ENCODE measurements at regions not wholly inside any gene's neighbourhood (a gene's known extent, or its start where the extent isn't known, plus 50 kb on each side); places are given as distances from the start of the nearest gene placed in this dataset.

DNA sequence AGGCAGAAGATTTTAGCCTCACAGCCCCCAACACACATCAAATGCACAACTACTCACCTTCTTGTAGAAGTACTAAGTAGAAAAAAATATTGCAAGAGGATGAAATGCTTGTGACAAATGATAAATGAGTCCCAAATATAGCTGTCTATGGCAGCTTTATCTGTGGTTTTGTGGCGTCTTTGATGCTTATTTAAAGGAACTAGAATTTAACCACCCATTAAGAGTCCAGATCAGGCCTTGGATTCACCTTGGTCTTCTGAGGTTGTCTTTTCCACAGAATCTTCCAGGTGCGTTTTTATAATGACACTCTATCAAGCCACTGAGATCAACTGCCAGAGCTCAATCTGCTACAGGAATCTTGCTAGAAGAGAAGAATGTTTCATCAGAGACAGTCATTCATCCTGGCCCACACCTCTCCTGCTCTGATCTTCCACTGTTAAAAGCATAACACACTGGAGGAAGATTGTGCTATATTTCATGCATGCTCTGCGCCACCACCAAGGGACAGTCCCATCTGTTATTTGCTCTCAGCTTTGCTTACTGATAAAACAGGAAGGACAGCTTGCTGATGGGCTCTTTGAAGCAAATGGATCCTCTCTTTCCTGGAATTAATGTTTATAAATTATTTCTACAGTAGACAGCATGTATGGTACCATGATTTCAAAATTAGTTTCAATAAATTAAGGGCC is 144.1 kb downstream of the SLC7A11 start:
- no peaks in the 10 kb centered on the region for H3K9me3 ChIP-seq (ENCODE audit: control insufficient read depth, low read length)
- WGBS, 2 experiments: 94 to 100% methylated on average over 3 of the region's 3 CpGs
- H3K27me3 ChIP-seq (ENCODE audit: control insufficient read depth, insufficient read depth, low read length, poor library complexity, severe bottlenecking): no peaks in the 10 kb centered on the region
- H3K4me3 ChIP-seq (ENCODE audit: insufficient read depth, low read depth, low read length): no peak overlapping the region
- H3K27ac ChIP-seq (ENCODE audit: insufficient read depth, low read depth, low read length, poor library complexity, severe bottlenecking): no peak overlapping the region
- H3K36me3 ChIP-seq (ENCODE audit: control insufficient read depth, insufficient read depth, low read length): no peaks in the 10 kb centered on the region
- no peaks in the 10 kb centered on the region for H3K4me1 ChIP-seq (ENCODE audit: control insufficient read depth, insufficient read depth, low read length)

- H3K9me3 ChIP-seq (ENCODE audit: control insufficient read depth, low read length): no peaks in the 10 kb centered on the region
- H3K36me3 ChIP-seq (ENCODE audit: control insufficient read depth, insufficient read depth, low read length): no peaks in the 10 kb centered on the region
- no peaks in the 10 kb centered on the region for H3K4me1 ChIP-seq (ENCODE audit: control insufficient read depth, insufficient read depth, low read length)
- H3K4me3 ChIP-seq (ENCODE audit: insufficient read depth, low read depth, low read length): no peak overlapping the region
- H3K27ac ChIP-seq (ENCODE audit: insufficient read depth, low read depth, low read length, poor library complexity, severe bottlenecking): no peak overlapping the region
- H3K27me3 ChIP-seq (ENCODE audit: control insufficient read depth, insufficient read depth, low read length, poor library complexity, severe bottlenecking): no peaks in the 10 kb centered on the region
- 90 to 96% methylated on average over 4 of the region's 4 CpGs for WGBS, 2 experiments
These were observed 145.6 kb downstream of the SLC7A11 start for GRCh38 chr4:138096384-138097062.

GRCh38 chr4:138095378-138095777 is 146.8 kb downstream of the SLC7A11 start:
- Histone ChIP-seq H3K27ac (ENCODE audit: insufficient read depth, low read depth, low read length, poor library complexity, severe bottlenecking) (no peak overlapping the region), H3K9me3 (ENCODE audit: control insufficient read depth, low read length) (no peaks in the 10 kb centered on the region), H3K4me1 (ENCODE audit: control insufficient read depth, insufficient read depth, low read length) (peaks cover under 1% of the 10 kb centered on the region), H3K27me3 (ENCODE audit: control insufficient read depth, insufficient read depth, low read length, poor library complexity, severe bottlenecking) (no peaks in the 10 kb centered on the region), H3K4me3 (ENCODE audit: insufficient read depth, low read depth, low read length) (no peak overlapping the region), H3K36me3 (ENCODE audit: control insufficient read depth, insufficient read depth, low read length) (no peaks in the 10 kb centered on the region)
- 96% methylated on average over 5 of the region's 5 CpGs for WGBS, 2 experiments

GRCh38 chr4:138092060-138092459 is 150.1 kb downstream of the SLC7A11 start:
- Histone ChIP-seq H3K36me3 (ENCODE audit: control insufficient read depth, insufficient read depth, low read length) (no peaks in the 10 kb centered on the region), H3K9me3 (ENCODE audit: control insufficient read depth, low read length) (no peaks in the 10 kb centered on the region), H3K27me3 (ENCODE audit: control insufficient read depth, insufficient read depth, low read length, poor library complexity, severe bottlenecking) (no peaks in the 10 kb centered on the region), H3K4me1 (ENCODE audit: control insufficient read depth, insufficient read depth, low read length) (peaks cover 7% of the 10 kb centered on the region), H3K27ac (ENCODE audit: insufficient read depth, low read depth, low read length, poor library complexity, severe bottlenecking) (no peak overlapping the region), H3K4me3 (ENCODE audit: insufficient read depth, low read depth, low read length) (no peak overlapping the region)
- WGBS, 2 experiments: 88 to 94% methylated on average over 5 to 6 of the region's 6 CpGs

DNA sequence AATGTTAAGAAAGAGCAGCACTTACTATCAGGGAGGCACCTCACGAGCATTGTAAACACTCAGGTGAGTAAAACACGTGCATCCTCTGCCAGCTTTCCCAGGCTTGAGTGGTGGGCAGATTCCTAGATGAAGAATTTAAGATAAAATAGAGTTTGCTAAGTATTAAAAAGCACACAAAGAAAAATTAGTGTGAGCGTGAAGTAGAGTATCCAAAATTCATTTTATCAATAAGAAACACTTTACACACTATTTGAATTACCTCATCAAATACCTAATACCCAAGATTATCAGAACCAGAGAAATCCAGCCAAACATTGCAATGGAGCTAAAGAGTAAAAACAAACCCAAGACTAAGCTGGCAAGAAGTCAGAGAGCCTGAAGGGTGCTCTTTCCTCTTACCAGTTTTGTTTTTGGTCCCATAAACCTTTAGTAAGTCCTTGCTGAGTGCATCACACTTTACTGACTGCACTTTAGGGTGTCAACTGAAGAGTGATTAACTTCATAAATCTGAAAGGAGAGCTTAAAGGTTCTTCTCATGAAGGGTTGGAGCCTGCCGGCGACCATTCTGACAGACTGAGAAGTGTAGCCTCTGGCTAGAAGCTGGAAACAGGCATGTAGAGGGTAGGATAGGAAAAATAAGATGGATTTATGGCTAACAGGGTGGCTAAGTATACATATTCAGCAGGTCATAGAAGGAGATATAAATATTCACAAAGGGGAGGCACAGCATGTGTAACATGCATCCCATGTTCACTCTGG is 151.1 kb downstream of the SLC7A11 start:
- WGBS, 2 experiments: 73 to 75% methylated on average over 5 of the region's 5 CpGs
- no peak overlapping the region for H3K4me3 ChIP-seq (ENCODE audit: insufficient read depth, low read depth, low read length)
- no peak overlapping the region for H3K27ac ChIP-seq (ENCODE audit: insufficient read depth, low read depth, low read length, poor library complexity, severe bottlenecking)

DNA sequence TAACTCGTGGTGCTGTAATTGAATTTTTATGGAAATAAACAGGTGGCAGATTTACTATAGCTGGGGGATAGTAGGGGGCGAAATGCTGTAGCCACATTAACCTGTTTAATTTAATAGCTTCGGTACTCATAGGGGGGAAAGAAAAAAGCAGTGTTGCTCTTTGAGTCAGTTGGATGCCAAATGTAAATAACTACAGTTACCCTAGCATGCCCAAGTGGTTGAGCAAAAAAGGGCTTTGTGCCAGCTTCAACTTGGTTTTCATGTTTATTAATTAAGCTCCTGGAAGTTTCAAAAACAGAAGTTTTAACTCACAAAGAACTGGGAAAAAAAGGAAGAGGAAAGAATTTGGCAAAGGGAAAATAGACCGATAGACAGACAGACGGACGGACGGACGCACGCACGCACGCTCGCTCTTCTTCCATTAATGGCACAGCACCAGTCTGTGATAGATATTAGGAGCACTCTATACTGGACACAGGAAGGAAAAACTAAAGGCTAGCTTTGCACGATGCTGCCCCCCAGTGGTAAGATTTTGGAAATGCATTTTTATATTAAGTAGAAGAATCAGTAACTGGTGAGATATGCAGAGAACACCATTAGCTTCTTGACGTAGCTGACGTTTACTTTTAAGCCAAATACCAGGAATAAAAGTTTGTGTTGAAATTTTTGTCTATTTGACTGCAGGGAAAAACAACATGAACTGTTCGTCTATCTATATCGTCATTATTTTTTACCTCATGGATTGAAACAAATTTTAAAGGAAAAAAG is 151.8 kb downstream of the SLC7A11 start:
- no peaks in the 10 kb centered on the region for H3K27me3 ChIP-seq (ENCODE audit: control insufficient read depth, insufficient read depth, low read length, poor library complexity, severe bottlenecking)
- no peaks in the 10 kb centered on the region for H3K9me3 ChIP-seq (ENCODE audit: control insufficient read depth, low read length)
- H3K36me3 ChIP-seq (ENCODE audit: control insufficient read depth, insufficient read depth, low read length): no peaks in the 10 kb centered on the region
- no peak overlapping the region for H3K27ac ChIP-seq (ENCODE audit: insufficient read depth, low read depth, low read length, poor library complexity, severe bottlenecking)
- no peak overlapping the region for H3K4me3 ChIP-seq (ENCODE audit: insufficient read depth, low read depth, low read length)
- 53% methylated on average over 16 to 17 of the region's 17 CpGs for WGBS, 2 experiments
- H3K4me1 ChIP-seq (ENCODE audit: control insufficient read depth, insufficient read depth, low read length): peaks cover 7% of the 10 kb centered on the region

More for the DNA sequence above, 151.1 kb downstream of the SLC7A11 start:
- H3K4me1 ChIP-seq (ENCODE audit: control insufficient read depth, insufficient read depth, low read length): peaks cover 7% of the 10 kb centered on the region
- no peaks in the 10 kb centered on the region for H3K36me3 ChIP-seq (ENCODE audit: control insufficient read depth, insufficient read depth, low read length)
- H3K27me3 ChIP-seq (ENCODE audit: control insufficient read depth, insufficient read depth, low read length, poor library complexity, severe bottlenecking): no peaks in the 10 kb centered on the region
- H3K9me3 ChIP-seq (ENCODE audit: control insufficient read depth, low read length): no peaks in the 10 kb centered on the region

GRCh38 chr4:138088449-138089208 is 153.5 kb downstream of the SLC7A11 start:
- Histone ChIP-seq H3K4me1 (ENCODE audit: control insufficient read depth, insufficient read depth, low read length) (peaks cover 7% of the 10 kb centered on the region), H3K27me3 (ENCODE audit: control insufficient read depth, insufficient read depth, low read length, poor library complexity, severe bottlenecking) (no peaks in the 10 kb centered on the region), H3K27ac (ENCODE audit: insufficient read depth, low read depth, low read length, poor library complexity, severe bottlenecking) (no peak overlapping the region), H3K36me3 (ENCODE audit: control insufficient read depth, insufficient read depth, low read length) (no peaks in the 10 kb centered on the region), H3K9me3 (ENCODE audit: control insufficient read depth, low read length) (no peaks in the 10 kb centered on the region), H3K4me3 (ENCODE audit: insufficient read depth, low read depth, low read length) (no peak overlapping the region)
- WGBS, 2 experiments: 96% methylated on average over 67 of the region's 67 CpGs

DNA sequence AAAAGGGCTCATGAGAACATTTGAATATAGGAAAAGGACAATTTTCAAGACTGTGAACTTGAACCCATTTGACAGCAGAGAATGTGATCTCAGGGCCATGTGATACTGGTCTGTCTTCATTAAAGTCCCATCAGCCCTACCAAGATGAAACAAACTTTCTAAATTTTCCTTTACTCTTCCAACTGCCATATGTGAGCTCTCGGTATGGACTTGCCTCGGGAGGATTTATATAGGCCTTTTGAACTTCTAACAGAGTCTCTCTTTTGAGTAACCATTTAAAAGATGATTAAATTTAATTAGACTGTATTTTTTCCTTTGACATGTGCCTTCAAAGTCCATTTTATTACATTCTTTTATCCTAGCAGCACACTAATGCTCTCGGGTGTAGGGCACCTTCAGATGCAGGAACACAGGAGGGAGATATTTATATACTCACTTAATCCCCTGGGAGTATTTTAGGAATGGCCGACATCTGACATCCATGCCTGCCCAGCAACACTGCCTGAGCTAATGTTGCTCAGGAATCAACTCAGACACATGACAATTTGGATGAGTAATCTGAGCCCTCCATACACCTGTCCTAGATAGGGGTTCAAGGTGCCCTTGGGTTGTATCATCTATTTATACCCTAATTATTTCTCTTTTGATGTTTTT is 155.0 kb downstream of the SLC7A11 start:
- Histone ChIP-seq H3K4me3 (ENCODE audit: insufficient read depth, low read depth, low read length) (no peak overlapping the region), H3K27ac (ENCODE audit: insufficient read depth, low read depth, low read length, poor library complexity, severe bottlenecking) (no peak overlapping the region)
- WGBS, 2 experiments: 88 to 97% methylated on average over 3 to 4 of the region's 4 CpGs

GRCh38 chr4:138086611-138087041 is 155.5 kb downstream of the SLC7A11 start:
- no peaks in the 10 kb centered on the region for H3K36me3 ChIP-seq (ENCODE audit: control insufficient read depth, insufficient read depth, low read length)
- H3K27me3 ChIP-seq (ENCODE audit: control insufficient read depth, insufficient read depth, low read length, poor library complexity, severe bottlenecking): no peaks in the 10 kb centered on the region
- WGBS, 2 experiments: 80 to 87% methylated on average over 1 of the region's 1 CpG
- H3K9me3 ChIP-seq (ENCODE audit: control insufficient read depth, low read length): no peaks in the 10 kb centered on the region
- no peak overlapping the region for H3K27ac ChIP-seq (ENCODE audit: insufficient read depth, low read depth, low read length, poor library complexity, severe bottlenecking)
- no peak overlapping the region for H3K4me3 ChIP-seq (ENCODE audit: insufficient read depth, low read depth, low read length)
- peaks cover 7% of the 10 kb centered on the region for H3K4me1 ChIP-seq (ENCODE audit: control insufficient read depth, insufficient read depth, low read length)

More for the DNA sequence above, 155.0 kb downstream of the SLC7A11 start:
- no peaks in the 10 kb centered on the region for H3K27me3 ChIP-seq (ENCODE audit: control insufficient read depth, insufficient read depth, low read length, poor library complexity, severe bottlenecking)
- peaks cover 7% of the 10 kb centered on the region for H3K4me1 ChIP-seq (ENCODE audit: control insufficient read depth, insufficient read depth, low read length)
- H3K9me3 ChIP-seq (ENCODE audit: control insufficient read depth, low read length): no peaks in the 10 kb centered on the region
- H3K36me3 ChIP-seq (ENCODE audit: control insufficient read depth, insufficient read depth, low read length): no peaks in the 10 kb centered on the region

Measured in ectodermal cell (in vitro differentiated cells).